ENCODE measurements at regions not wholly inside any gene's neighbourhood (a gene's known extent, or its start where the extent isn't known, plus 50 kb on each side); places are given as distances from the start of the nearest gene placed in this dataset.

DNA sequence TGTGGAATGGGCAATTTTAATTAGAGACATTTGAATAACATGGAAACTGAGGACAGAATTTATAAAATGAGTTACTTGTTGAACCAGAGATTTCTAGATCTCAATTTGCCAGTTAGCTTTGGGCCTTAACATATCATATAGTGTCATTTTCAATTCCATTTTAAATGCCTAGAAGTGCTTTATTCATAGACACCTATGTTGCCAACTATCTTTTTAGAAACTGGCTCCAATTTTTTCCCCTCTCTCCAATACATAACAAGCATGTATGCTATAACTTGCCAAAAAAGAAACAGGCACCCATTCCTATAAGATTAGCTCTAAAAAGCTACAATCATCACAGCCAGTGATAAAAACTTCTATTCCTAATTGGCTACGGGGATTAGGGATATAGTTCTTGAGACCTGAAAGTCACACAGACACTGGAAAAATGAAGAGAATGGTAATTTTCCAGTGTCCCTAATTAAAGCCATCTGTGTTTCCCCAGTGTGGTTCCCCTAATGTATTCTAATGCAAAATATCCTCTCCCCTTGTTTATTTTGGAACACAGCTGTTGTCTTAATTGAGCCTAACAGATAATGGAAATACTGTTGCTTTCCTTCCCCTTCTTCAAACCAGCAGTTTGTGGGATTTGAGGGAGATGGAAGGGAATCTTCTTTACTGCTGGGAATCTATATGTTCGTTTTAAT lies 205.5 kb upstream of the FSHR start:
- Mint-ChIP-seq H3K27ac (ENCODE audit: unreplicated experiment) (no peak overlapping the region), H3K9me3 (ENCODE audit: unreplicated experiment) (no peaks in the 10 kb centered on the region), H3K36me3 (ENCODE audit: unreplicated experiment) (no peaks in the 10 kb centered on the region), H3K4me3 (ENCODE audit: unreplicated experiment) (no peak overlapping the region), H3K27me3 (ENCODE audit: unreplicated experiment) (no peaks in the 10 kb centered on the region), H3K4me1 (ENCODE audit: low read depth, unreplicated experiment) (peaks cover 8% of the 10 kb centered on the region)
- TF ChIP-seq, protein P1, sequence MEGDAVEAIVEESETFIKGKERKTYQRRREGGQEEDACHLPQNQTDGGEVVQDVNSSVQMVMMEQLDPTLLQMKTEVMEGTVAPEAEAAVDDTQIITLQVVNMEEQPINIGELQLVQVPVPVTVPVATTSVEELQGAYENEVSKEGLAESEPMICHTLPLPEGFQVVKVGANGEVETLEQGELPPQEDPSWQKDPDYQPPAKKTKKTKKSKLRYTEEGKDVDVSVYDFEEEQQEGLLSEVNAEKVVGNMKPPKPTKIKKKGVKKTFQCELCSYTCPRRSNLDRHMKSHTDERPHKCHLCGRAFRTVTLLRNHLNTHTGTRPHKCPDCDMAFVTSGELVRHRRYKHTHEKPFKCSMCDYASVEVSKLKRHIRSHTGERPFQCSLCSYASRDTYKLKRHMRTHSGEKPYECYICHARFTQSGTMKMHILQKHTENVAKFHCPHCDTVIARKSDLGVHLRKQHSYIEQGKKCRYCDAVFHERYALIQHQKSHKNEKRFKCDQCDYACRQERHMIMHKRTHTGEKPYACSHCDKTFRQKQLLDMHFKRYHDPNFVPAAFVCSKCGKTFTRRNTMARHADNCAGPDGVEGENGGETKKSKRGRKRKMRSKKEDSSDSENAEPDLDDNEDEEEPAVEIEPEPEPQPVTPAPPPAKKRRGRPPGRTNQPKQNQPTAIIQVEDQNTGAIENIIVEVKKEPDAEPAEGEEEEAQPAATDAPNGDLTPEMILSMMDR (IDR thresholded peaks at IDR 0.05; ENCODE audit: partially characterized antibody, unreplicated experiment) = no peak
- no peak for DNase-seq

DNA sequence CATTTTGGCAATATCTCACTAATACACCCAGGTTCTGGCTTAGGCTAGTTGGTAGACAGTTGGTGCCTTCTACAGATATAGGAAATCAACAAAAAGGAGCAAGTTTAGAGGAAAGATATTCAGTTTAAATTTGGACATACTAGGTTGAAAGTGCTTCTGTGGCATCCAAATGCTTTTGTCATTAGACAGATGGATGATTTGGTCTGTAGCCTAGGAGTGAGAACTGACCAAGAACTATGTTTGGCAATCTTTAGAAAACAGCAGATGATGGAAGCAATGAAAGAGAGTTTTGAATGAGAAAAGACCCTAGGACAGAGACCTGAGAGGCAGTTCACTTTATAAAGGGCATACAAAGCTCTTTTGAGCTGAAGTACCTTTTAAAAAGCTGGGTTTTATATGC lies 201.3 kb upstream of the FSHR start:
- Mint-ChIP-seq H3K36me3 (ENCODE audit: unreplicated experiment) (no peaks in the 10 kb centered on the region), H3K4me3 (ENCODE audit: unreplicated experiment) (no peak overlapping the region), H3K27me3 (ENCODE audit: unreplicated experiment) (no peaks in the 10 kb centered on the region), H3K9me3 (ENCODE audit: unreplicated experiment) (no peaks in the 10 kb centered on the region), H3K27ac (ENCODE audit: unreplicated experiment) (no peak overlapping the region), H3K4me1 (ENCODE audit: low read depth, unreplicated experiment) (peaks cover 8% of the 10 kb centered on the region)
- TF ChIP-seq, protein P1 (IDR thresholded peaks at IDR 0.05; ENCODE audit: partially characterized antibody, unreplicated experiment) = no peak
- no peak for DNase-seq

DNA sequence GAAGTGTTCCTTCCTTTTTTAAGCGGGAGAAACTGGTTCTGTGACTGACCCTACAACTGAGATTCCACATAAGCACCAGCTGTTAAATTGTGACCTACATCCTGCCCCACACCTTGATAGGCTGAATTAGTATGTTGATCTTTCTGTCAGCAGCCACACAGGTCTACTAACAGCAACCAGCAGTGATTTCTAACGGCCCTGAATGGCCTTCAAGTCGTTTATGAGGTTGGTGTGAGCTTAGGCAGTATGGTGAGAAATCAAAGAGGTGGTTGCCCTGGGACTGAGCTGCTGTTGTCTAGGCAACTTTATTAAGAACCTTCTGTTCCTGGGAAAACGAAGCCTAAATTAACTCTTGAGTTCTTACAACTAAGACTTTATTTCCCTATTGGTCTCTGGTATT lies 197.2 kb upstream of the FSHR start:
- Mint-ChIP-seq H3K27me3 (ENCODE audit: unreplicated experiment) (no peaks in the 10 kb centered on the region), H3K36me3 (ENCODE audit: unreplicated experiment) (no peaks in the 10 kb centered on the region), H3K4me1 (ENCODE audit: low read depth, unreplicated experiment) (no peaks in the 10 kb centered on the region), H3K4me3 (ENCODE audit: unreplicated experiment) (no peak overlapping the region), H3K27ac (ENCODE audit: unreplicated experiment) (no peak overlapping the region), H3K9me3 (ENCODE audit: unreplicated experiment) (no peaks in the 10 kb centered on the region)
- TF ChIP-seq, protein P1 (IDR thresholded peaks at IDR 0.05; ENCODE audit: partially characterized antibody, unreplicated experiment) = no peak
- no peak for DNase-seq

DNA sequence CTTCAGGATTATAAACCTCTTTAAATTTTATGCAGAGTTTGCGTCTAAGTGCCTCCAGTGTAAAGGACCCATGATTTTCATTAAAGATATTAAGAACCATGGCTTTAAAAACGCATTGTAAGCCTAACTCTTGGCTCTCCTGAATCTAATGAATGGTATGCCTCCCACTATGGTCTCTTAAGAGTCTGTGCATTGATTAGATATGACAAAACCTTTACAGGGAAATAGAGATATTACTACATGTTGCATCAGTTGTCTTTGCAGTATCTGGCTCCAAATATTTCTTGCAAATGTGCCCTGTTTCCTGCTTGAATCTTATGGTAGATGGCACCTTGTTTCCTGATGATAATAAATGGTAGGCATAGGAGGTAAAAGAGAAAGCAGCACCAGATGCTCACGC lies 189.3 kb upstream of the FSHR start:
- Mint-ChIP-seq H3K36me3 (ENCODE audit: unreplicated experiment) (no peaks in the 10 kb centered on the region), H3K27ac (ENCODE audit: unreplicated experiment) (no peak overlapping the region), H3K9me3 (ENCODE audit: unreplicated experiment) (no peaks in the 10 kb centered on the region), H3K27me3 (ENCODE audit: unreplicated experiment) (no peaks in the 10 kb centered on the region), H3K4me1 (ENCODE audit: low read depth, unreplicated experiment) (no peaks in the 10 kb centered on the region), H3K4me3 (ENCODE audit: unreplicated experiment) (no peak overlapping the region)
- TF ChIP-seq, protein P1 (IDR thresholded peaks at IDR 0.05; ENCODE audit: partially characterized antibody, unreplicated experiment) = no peak
- no peak for DNase-seq

DNA sequence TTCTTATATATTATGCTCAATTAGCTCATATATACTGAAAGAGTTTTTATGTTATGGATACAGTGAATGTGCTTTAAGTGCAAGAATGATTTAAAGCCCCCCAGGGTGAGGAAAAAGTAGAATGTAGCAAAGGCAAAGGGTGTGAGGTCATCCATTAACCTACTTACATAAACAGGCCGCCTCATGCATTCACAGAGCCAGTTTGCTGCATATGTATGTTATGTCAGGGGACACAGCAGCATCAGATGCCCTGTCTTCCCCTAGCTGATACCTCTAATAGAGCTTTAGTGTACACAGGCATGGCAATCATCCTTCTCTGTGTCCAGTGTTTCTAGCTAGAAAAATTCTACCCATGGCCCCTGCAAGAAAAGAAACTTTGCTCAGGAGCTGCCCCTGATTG lies 187.8 kb upstream of the FSHR start:
- no peak for DNase-seq
- H3K4me3 Mint-ChIP-seq (ENCODE audit: unreplicated experiment) = no peak overlapping the region
- TF ChIP-seq, protein P1 (IDR thresholded peaks at IDR 0.05; ENCODE audit: partially characterized antibody, unreplicated experiment) = no peak

More for the DNA sequence above, 187.8 kb upstream of the FSHR start:
- no peak overlapping the region for H3K27ac Mint-ChIP-seq (ENCODE audit: unreplicated experiment)
- H3K4me1 Mint-ChIP-seq (ENCODE audit: low read depth, unreplicated experiment) = no peaks in the 10 kb centered on the region
- no peaks in the 10 kb centered on the region for H3K9me3 Mint-ChIP-seq (ENCODE audit: unreplicated experiment)
- no peaks in the 10 kb centered on the region for H3K36me3 Mint-ChIP-seq (ENCODE audit: unreplicated experiment)
- H3K27me3 Mint-ChIP-seq (ENCODE audit: unreplicated experiment) = no peaks in the 10 kb centered on the region

Measured in glutamatergic neuron (in vitro differentiated cells).